ENCODE measurements at regions not wholly inside any gene's neighbourhood (a gene's known extent, or its start where the extent isn't known, plus 50 kb on each side); places are given as distances from the start of the nearest gene placed in this dataset.
"Not testable (repeated sequence)": the region's sequence is repeated elsewhere in the genome, so short reads cannot be mapped to it uniquely, and the experiment has no call there.

- DNase-seq, result no peak
Observed at GRCh38 chr7:85384392-85384791, 197.5 kb upstream of the SEMA3D start.

- no peak for DNase-seq
Observed at GRCh38 chr7:85381212-85381611, 194.4 kb upstream of the SEMA3D start.

- DNase-seq, result no peak
Observed at GRCh38 chr7:85376589-85376988, 189.7 kb upstream of the SEMA3D start.

- DNase-seq, result no peak
Observed at GRCh38 chr7:85356916-85357315, 170.1 kb upstream of the SEMA3D start.

GRCh38 chr7:85343484-85343883 is 156.6 kb upstream of the SEMA3D start:
- no peak for DNase-seq

- no peak for DNase-seq
Observed at GRCh38 chr7:85342781-85343180, 155.9 kb upstream of the SEMA3D start.

- DNase-seq, result no peak
Observed at GRCh38 chr7:85341973-85342372, 155.1 kb upstream of the SEMA3D start.

GRCh38 chr7:85341121-85341520 is 154.3 kb upstream of the SEMA3D start:
- DNase-seq, result no peak

- no peak for DNase-seq
Observed at GRCh38 chr7:85336086-85336485, 149.2 kb upstream of the SEMA3D start.

- not testable (repeated sequence) for DNase-seq
Observed at GRCh38 chr7:85335113-85335512, 148.3 kb upstream of the SEMA3D start.

- no peak for DNase-seq
Observed at GRCh38 chr7:85328456-85328998, 141.7 kb upstream of the SEMA3D start.

- DNase-seq, result no peak
Observed at GRCh38 chr7:85324145-85324799, 137.4 kb upstream of the SEMA3D start.

- no peak for DNase-seq
Observed at GRCh38 chr7:85322252-85322651, 135.4 kb upstream of the SEMA3D start.

GRCh38 chr7:85320699-85321476 is 134.0 kb upstream of the SEMA3D start:
- DNase-seq, result no peak

GRCh38 chr7:85316489-85316888 is 129.6 kb upstream of the SEMA3D start:
- DNase-seq, result no peak

GRCh38 chr7:85310301-85310700 is 123.4 kb upstream of the SEMA3D start:
- DNase-seq, result no peak

- no peak for DNase-seq
Observed at GRCh38 chr7:85306115-85306514, 119.3 kb upstream of the SEMA3D start.

- DNase-seq, result no peak
Observed at GRCh38 chr7:85294176-85294575, 107.3 kb upstream of the SEMA3D start.

GRCh38 chr7:85292908-85293576 is 106.2 kb upstream of the SEMA3D start:
- no peak for DNase-seq

GRCh38 chr7:85290269-85290668 is 103.4 kb upstream of the SEMA3D start:
- no peak for DNase-seq

- DNase-seq, result no peak
Observed at GRCh38 chr7:85289279-85289678, 102.4 kb upstream of the SEMA3D start.

GRCh38 chr7:85287106-85287825 is 100.4 kb upstream of the SEMA3D start:
- no peak for DNase-seq

GRCh38 chr7:85286446-85286845 is 99.6 kb upstream of the SEMA3D start:
- DNase-seq, result no peak

Measured in NCI-H510A treated with DMSO at 0.1 percent for 48 hours (cell line).